Spleen (tissue), 7 donors: ENCODE measurements at regions not wholly inside any gene's neighbourhood (a gene's known extent, or its start where the extent isn't known, plus 50 kb on each side); places are given as distances from the start of the nearest gene placed in this dataset.

Experiments
- CTCF ChIP-seq, 11 experiments: fragments of 200-600 bp in 7 of 11; fragments of 450-650 bp in 4 of 11; sonication (generic) in 4 of 11; IDR thresholded peaks in 8 of 11; conservative IDR thresholded peaks in 3 of 11; 1 replicate in 7 of 11; 2 replicates in 4 of 11; pipeline versions ENCODE4 v1.4.0 to v1.8.0; 2016 to 2021; ENCODE audit warnings: antibody characterized with exemption in 11 of 11, inconsistent platforms in 4 of 11, mild to moderate bottlenecking in 1 of 11
- POLR2A ChIP-seq, 3 donors: fragments of 450-650 bp; IDR thresholded peaks; one replicate each; pipeline ENCODE4 v1.5.1; 2017; ENCODE audit warnings: antibody characterized with exemption in 3 of 3, mild to moderate bottlenecking in 1 of 3
- donor health status: DM: no; HTN: no; CAD: no; lungs with moderate emphysema.
- donor health status: DM: no; HTN: no; CAD: no.
- donor health status: DM: no; HTN: no; CAD: no.

GRCh38 chrX:40205471-40205870 is 107.7 kb upstream of the BCOR start:
- TF ChIP-seq CTCF (IDR thresholded peaks at IDR 0.05 in 8 of 11, conservative IDR thresholded peaks at IDR 0.05 in 3 of 11), result no peak
- TF ChIP-seq POLR2A (IDR thresholded peaks at IDR 0.05), result no peak
